GM12878 (cell line): ENCODE measurements at regions not wholly inside any gene's neighbourhood (a gene's known extent, or its start where the extent isn't known, plus 50 kb on each side); places are given as distances from the start of the nearest gene placed in this dataset.
"Not testable (repeated sequence)": the region's sequence is repeated elsewhere in the genome, so short reads cannot be mapped to it uniquely, and the experiment has no call there.

Experiments
- ATAC-seq: fragments of 200-7000 bp; cut with Tn5 transposase; 3 replicates; pipeline ENCODE4 v1.9.1; 2020; ENCODE audit warnings: mild to moderate bottlenecking, moderate library complexity
- BruUV-seq: library from RNA; stranded (reverse); fragments of 400-500 nt; replicated peaks from 2 replicates; lab custom pipeline; 2021; lab: Mats Ljungman, UMichigan
- CTCF ChIA-PET: fragments of 300-600 bp; sonication (Branson Sonifier 250); formaldehyde crosslinking; extraction: SDS; loops from one replicate; lab custom pipeline; 2021; ENCODE audit warnings: inconsistent platforms; lab: Yijun Ruan, JAX
- POLR2A ChIA-PET: fragments of 350-600 bp; formaldehyde crosslinking; extraction: SDS; loops from one replicate; lab custom pipeline; 2021; ENCODE audit warnings: inconsistent platforms; lab: Charles Lee
- RAD21 ChIA-PET: fragments of 300-600 bp; sonication (Branson Sonifier 250); formaldehyde crosslinking; loops from one replicate; lab custom pipeline; 2023; ENCODE audit warnings: antibody characterized with exemption; ENCODE audit not compliant: unreplicated experiment; lab: Charles Lee
- SMC1A ChIA-PET: fragments of 300-600 bp; sonication (Branson Sonifier 250); formaldehyde crosslinking; loops from one replicate; lab custom pipeline; 2023; ENCODE audit not compliant: unreplicated experiment, uncharacterized antibody; lab: Charles Lee
- DNase-seq: peaks from one replicate; pipeline ENCODE4 v3.0.0-alpha.2; 2011; ENCODE audit warnings: low read depth, low spot score
- FAIRE-seq: peaks from 3 replicates; lab custom pipeline; 2011; peaks lifted over from hg19 to GRCh38; lab: Jason Lieb, UNC
- H2AFZ ChIP-seq: 2 replicates; pipeline ENCODE4 v1.6.0; 2011; ENCODE audit warnings: low read depth, low read length, control low read depth; ENCODE audit not compliant: control insufficient read depth
- H3K27ac ChIP-seq: 2 replicates; pipeline ENCODE4 v1.5.1; 2011; ENCODE audit warnings: control low read depth; ENCODE audit not compliant: control insufficient read depth, insufficient read depth
- H3K27me3 ChIP-seq, 2 experiments: replicated peaks in 1 of 2; 2 replicates each; pipeline versions ENCODE4 v1.6.0 to v1.6.1; 2011; ENCODE audit warnings: low read length in 1 of 2; ENCODE audit not compliant: control insufficient read depth in 2 of 2, insufficient read depth in 2 of 2
- H3K36me3 ChIP-seq, 2 experiments: 2 replicates each; pipeline ENCODE4 v1.5.1; 2011; ENCODE audit warnings: low read length in 1 of 2; ENCODE audit not compliant: control insufficient read depth in 2 of 2, insufficient read depth in 2 of 2
- H3K4me1 ChIP-seq: 2 replicates; pipeline ENCODE4 v1.6.1; 2011; ENCODE audit warnings: mild to moderate bottlenecking, low read length, moderate library complexity, mixed read lengths; ENCODE audit not compliant: control insufficient read depth, insufficient read depth
- H3K4me2 ChIP-seq: 2 replicates; pipeline ENCODE4 v1.6.0; 2011; ENCODE audit warnings: control low read depth; ENCODE audit not compliant: control insufficient read depth, insufficient read depth
- H3K4me3 ChIP-seq: fragments of 200-600 bp; sonication (generic); 2 replicates; pipeline ENCODE4 v1.5.1; 2016
- H3K79me2 ChIP-seq: 2 replicates; pipeline ENCODE4 v1.6.0; 2011; ENCODE audit warnings: low read length; ENCODE audit not compliant: control insufficient read depth, insufficient read depth
- H3K9ac ChIP-seq: 2 replicates; pipeline ENCODE4 v1.8.0; 2011; ENCODE audit warnings: low read length, control low read depth, mixed read lengths; ENCODE audit not compliant: control insufficient read depth, insufficient read depth
- H3K9me3 ChIP-seq: replicated peaks from 3 replicates; pipeline ENCODE4 v1.5.1; 2011; ENCODE audit warnings: mild to moderate bottlenecking, low read length; ENCODE audit not compliant: control insufficient read depth, insufficient read depth
- H4K20me1 ChIP-seq: 2 replicates; pipeline ENCODE4 v1.6.0; 2011; ENCODE audit not compliant: control insufficient read depth, insufficient read depth
- WGBS: methylation state at CpG from one replicate; pipeline ENCODE4 v1.1.6; 2016; ENCODE audit warnings: low lambda C conversion rate; ENCODE audit not compliant: insufficient replicate concordance, insufficient coverage; ENCODE audit errors: missing lambda C conversion rate; 5-methylcytosine and 5-hydroxymethylcytosine counted together
- in situ Hi-C: fragments of 300-500 bp; cut with MboI; formaldehyde crosslinking; loops from 9 replicates; pipeline ENCODE4 v1.14.3; 2018; ENCODE audit warnings: mixed read lengths
- intact Hi-C: fragments of 100-400 bp; cut with micrococcal nuclease; formaldehyde crosslinking; loops from one replicate; pipeline ENCODE4 v1.14.2; 2022; ENCODE audit not compliant: unreplicated experiment

DNA sequence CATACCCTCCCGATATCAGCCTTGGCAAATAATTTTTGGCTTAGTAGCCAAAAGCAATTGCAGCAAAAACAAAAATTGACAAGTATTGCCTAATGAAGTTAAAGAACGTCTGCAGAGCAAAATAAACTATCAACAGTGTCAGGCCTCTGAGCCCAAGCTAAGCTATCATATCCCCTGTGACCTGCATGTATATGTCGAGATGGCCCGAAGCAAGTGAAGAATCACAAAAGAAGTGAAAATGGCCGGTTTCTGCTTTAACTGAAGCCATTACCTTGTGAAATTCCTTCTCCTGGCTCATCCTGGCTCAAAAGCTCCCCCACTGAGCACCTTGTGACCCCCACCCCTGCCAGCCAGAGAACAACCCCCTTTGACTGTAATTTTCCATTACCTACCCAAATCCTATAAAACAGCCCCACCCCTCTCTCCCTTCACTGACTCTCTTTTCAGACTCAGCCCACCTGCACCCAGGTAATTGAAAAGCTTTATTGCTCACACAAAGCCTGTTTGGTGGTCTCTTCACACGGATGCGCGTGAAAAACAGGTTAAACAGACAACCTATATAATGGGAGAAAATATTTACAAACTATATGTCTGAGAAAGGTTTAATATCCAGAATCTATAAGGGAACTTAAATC is 466.3 kb downstream of the PYDC2 start:
- CTCF ChIA-PET, FAIRE-seq, BruUV-seq: not testable (repeated sequence)

GRCh38 chr3:191927998-191928397 is 467.0 kb downstream of the PYDC2 start:
- intact Hi-C loops, ATAC-seq: not testable (repeated sequence)

More for the DNA sequence above, 466.3 kb downstream of the PYDC2 start:
- H3K79me2 ChIP-seq, H3K4me2 ChIP-seq, DNase-seq, POLR2A ChIA-PET, H3K27me3 ChIP-seq, H3K27ac ChIP-seq, H3K9ac ChIP-seq, H3K4me3 ChIP-seq, in situ Hi-C loops, H3K4me1 ChIP-seq, H3K36me3 ChIP-seq, RAD21 ChIA-PET, ATAC-seq, H4K20me1 ChIP-seq, H2AFZ ChIP-seq, H3K9me3 ChIP-seq, intact Hi-C loops: not testable (repeated sequence)
- 60% methylated on average over 8 of the region's 8 CpGs for WGBS
- SMC1A ChIA-PET = interaction anchor here (0.6 kb wide), 1 partner anchor 14 kb away, joined by 3 read pairs; no protein-coding TSS in a partner anchor

More at GRCh38 chr3:191927998-191928397, 467.0 kb downstream of the PYDC2 start:
- 49% methylated on average over 6 of the region's 6 CpGs for WGBS
- H3K27me3 ChIP-seq, H3K9ac ChIP-seq, BruUV-seq, H3K4me2 ChIP-seq, H3K79me2 ChIP-seq, SMC1A ChIA-PET, H2AFZ ChIP-seq, H3K36me3 ChIP-seq, H3K9me3 ChIP-seq, POLR2A ChIA-PET, DNase-seq, H3K27ac ChIP-seq, H3K4me3 ChIP-seq, RAD21 ChIA-PET, FAIRE-seq, H4K20me1 ChIP-seq, in situ Hi-C loops, CTCF ChIA-PET, H3K4me1 ChIP-seq: not testable (repeated sequence)
